IMR-90 (cell line): ENCODE measurements at regions not wholly inside any gene's neighbourhood (a gene's known extent, or its start where the extent isn't known, plus 50 kb on each side); places are given as distances from the start of the nearest gene placed in this dataset.

Source experiments
- ATAC-seq: fragments of 200-7000 bp; cut with Tn5 transposase; 2 replicates; pipeline ENCODE4 v1.9.1; 2020; ENCODE audit warnings: low read depth, mild to moderate bottlenecking, moderate library complexity
- BruUV-seq: library from RNA; stranded (reverse); fragments of 400-500 nt; replicated peaks from 2 replicates; lab custom pipeline; 2021; lab: Mats Ljungman, UMichigan
- CTCF ChIA-PET: fragments of 300-600 bp; formaldehyde crosslinking; extraction: SDS; loops from one replicate; lab custom pipeline; 2021; ENCODE audit warnings: antibody characterized with exemption; lab: Yijun Ruan, JAX
- POLR2A ChIA-PET: fragments of 300-600 bp; sonication (Branson Sonifier 250); formaldehyde crosslinking; loops from one replicate; lab custom pipeline; 2022; ENCODE audit warnings: antibody characterized with exemption; ENCODE audit not compliant: unreplicated experiment; lab: Charles Lee
- DNase-seq: peaks from one replicate; pipeline ENCODE4 v3.0.0; 2013
- H2AFZ ChIP-seq: replicated peaks from 2 replicates; pipeline ENCODE3; 2013; ENCODE audit warnings: low read length, mild to moderate bottlenecking; ENCODE audit not compliant: poor library complexity
- H2AK5ac ChIP-seq: 2 replicates; pipeline ENCODE4 v1.6.1; 2013; ENCODE audit warnings: low read depth, low read length, inconsistent platforms
- H2AK9ac ChIP-seq: replicated peaks from 2 replicates; pipeline ENCODE3; 2013; ENCODE audit warnings: mild to moderate bottlenecking, low read depth, low read length, moderate library complexity; ENCODE audit not compliant: poor library complexity
- H2BK120ac ChIP-seq: 2 replicates; pipeline ENCODE4 v1.6.1; 2013; ENCODE audit warnings: low read depth, low read length, inconsistent platforms
- H2BK15ac ChIP-seq: 3 replicates; pipeline ENCODE4 v1.6.1; 2013; ENCODE audit warnings: low read depth, low read length, inconsistent platforms
- H2BK20ac ChIP-seq: 2 replicates; pipeline ENCODE4 v1.6.1; 2013; ENCODE audit warnings: low read depth, mild to moderate bottlenecking, inconsistent platforms, low read length, moderate library complexity
- H2BK5ac ChIP-seq: 2 replicates; pipeline ENCODE4 v1.6.1; 2013; ENCODE audit warnings: mild to moderate bottlenecking, low read depth, low read length, inconsistent platforms; ENCODE audit not compliant: poor library complexity, severe bottlenecking
- H3K14ac ChIP-seq: replicated peaks from 2 replicates; pipeline ENCODE4 v1.6.1; 2013; ENCODE audit warnings: low read depth, low read length, inconsistent platforms
- H3K18ac ChIP-seq: 2 replicates; pipeline ENCODE4 v1.6.1; 2013; ENCODE audit warnings: low read depth, low read length, control low read depth
- H3K23ac ChIP-seq: 2 replicates; pipeline ENCODE4 v1.6.1; 2013; ENCODE audit warnings: low read depth, low read length, inconsistent platforms
- H3K27ac ChIP-seq: 2 replicates; pipeline ENCODE4 v1.5.1; 2013; ENCODE audit warnings: mild to moderate bottlenecking, control low read depth, low read length; ENCODE audit not compliant: insufficient read depth
- H3K27me3 ChIP-seq: 2 replicates; pipeline ENCODE4 v1.6.1; 2013; ENCODE audit warnings: low read length; ENCODE audit not compliant: control insufficient read depth, insufficient read depth
- H3K36me3 ChIP-seq: 2 replicates; pipeline ENCODE4 v1.6.1; 2013; ENCODE audit warnings: low read length, mixed read lengths; ENCODE audit not compliant: control insufficient read depth, insufficient read depth
- H3K4ac ChIP-seq: 2 replicates; pipeline ENCODE4 v1.6.1; 2013; ENCODE audit warnings: low read depth, low read length, inconsistent platforms
- H3K4me1 ChIP-seq: 2 replicates; pipeline ENCODE4 v1.6.1; 2013; ENCODE audit warnings: low read length, mixed read lengths; ENCODE audit not compliant: control insufficient read depth, insufficient read depth
- H3K4me2 ChIP-seq: 2 replicates; pipeline ENCODE4 v1.6.1; 2013; ENCODE audit warnings: low read depth, mild to moderate bottlenecking, control low read depth, low read length, moderate library complexity
- H3K4me3 ChIP-seq: 2 replicates; pipeline ENCODE4 v1.5.1; 2013; ENCODE audit warnings: low read depth, mild to moderate bottlenecking, control low read depth, low read length, moderate library complexity; ENCODE audit not compliant: insufficient read depth
- H3K56ac ChIP-seq: 2 replicates; pipeline ENCODE4 v1.6.1; 2013; ENCODE audit warnings: low read length, inconsistent platforms; ENCODE audit not compliant: insufficient read depth; ENCODE audit errors: extremely low read depth
- H3K79me1 ChIP-seq, 2 experiments: 2 replicates each; pipeline ENCODE4 v1.6.1; 2013; ENCODE audit warnings: low read length in 2 of 2, inconsistent platforms in 1 of 2, low read depth in 1 of 2
- H3K9ac ChIP-seq: 2 replicates; pipeline ENCODE4 v1.6.1; 2013; ENCODE audit warnings: low read depth, low read length, control low read depth
- H3K9me1 ChIP-seq: 2 replicates; pipeline ENCODE4 v1.6.1; 2013; ENCODE audit warnings: low read length, inconsistent platforms; ENCODE audit not compliant: insufficient read depth
- H3K9me3 ChIP-seq: 2 replicates; pipeline ENCODE4 v1.6.1; 2013; ENCODE audit warnings: low read length; ENCODE audit not compliant: control insufficient read depth, insufficient read depth
- H4K20me1 ChIP-seq: 2 replicates; pipeline ENCODE4 v1.6.1; 2013; ENCODE audit warnings: low read length, inconsistent platforms; ENCODE audit not compliant: insufficient read depth
- H4K5ac ChIP-seq: 2 replicates; pipeline ENCODE4 v1.6.1; 2013; ENCODE audit warnings: mild to moderate bottlenecking, low read depth, low read length, control low read depth
- H4K8ac ChIP-seq, 2 experiments: 2 replicates each; pipeline ENCODE4 v1.6.1; 2013; ENCODE audit warnings: low read depth in 2 of 2, low read length in 2 of 2, control low read depth in 1 of 2, inconsistent platforms in 1 of 2
- H4K91ac ChIP-seq: 2 replicates; pipeline ENCODE4 v1.6.1; 2013; ENCODE audit warnings: low read depth, low read length, inconsistent platforms; ENCODE audit not compliant: insufficient read depth
- BHLHE40 ChIP-seq: fragments of 150-350 bp; IDR thresholded peaks from 2 replicates; pipeline ENCODE4 v1.6.1; 2016; ENCODE audit warnings: mild to moderate bottlenecking, low read depth, low read length
- CEBPB ChIP-seq: IDR thresholded peaks from 2 replicates; pipeline ENCODE4 v1.6.1; 2012; ENCODE audit warnings: low read depth, low read length, improper control_type of control experiment
- CHD1 ChIP-seq: IDR thresholded peaks from 2 replicates; pipeline ENCODE4 v1.6.1; 2012; ENCODE audit warnings: low read depth, low read length, improper control_type of control experiment
- CTCF ChIP-seq: conservative IDR thresholded peaks from 2 replicates; pipeline ENCODE4 v1.5.1; 2012; ENCODE audit warnings: mild to moderate bottlenecking, low read depth, low read length, improper control_type of control experiment
- ELK1 ChIP-seq: fragments of 150-350 bp; IDR thresholded peaks from 2 replicates; pipeline ENCODE4 v1.6.1; 2016; ENCODE audit warnings: low read depth, mild to moderate bottlenecking, low read length, moderate library complexity, borderline replicate concordance
- FOS ChIP-seq: fragments of 150-350 bp; IDR thresholded peaks from 2 replicates; pipeline ENCODE4 v1.6.1; 2016; ENCODE audit warnings: low read depth, low read length
- MAFK ChIP-seq: IDR thresholded peaks from 2 replicates; pipeline ENCODE4 v1.6.1; 2012; ENCODE audit warnings: low read depth, low read length, improper control_type of control experiment
- MAZ ChIP-seq: IDR thresholded peaks from 2 replicates; pipeline ENCODE4 v1.6.1; 2012; ENCODE audit warnings: low read depth, mild to moderate bottlenecking, low read length, improper control_type of control experiment, moderate library complexity, borderline replicate concordance
- MXI1 ChIP-seq: IDR thresholded peaks from 2 replicates; pipeline ENCODE4 v1.6.1; 2012; ENCODE audit warnings: low read depth, mild to moderate bottlenecking, low read length, moderate library complexity, borderline replicate concordance
- NFE2L2 ChIP-seq: fragments of 150-350 bp; IDR thresholded peaks from 2 replicates; pipeline ENCODE4 v1.6.1; 2016; ENCODE audit warnings: low read depth, mild to moderate bottlenecking, low read length
- POLR2A ChIP-seq: IDR thresholded peaks from 2 replicates; pipeline ENCODE4 v1.6.1; 2012; ENCODE audit warnings: mild to moderate bottlenecking, low read depth, low read length
- RAD21 ChIP-seq: IDR thresholded peaks from 2 replicates; pipeline ENCODE4 v1.6.1; 2012; ENCODE audit warnings: low read length, improper control_type of control experiment
- RCOR1 ChIP-seq: IDR thresholded peaks from 2 replicates; pipeline ENCODE4 v1.6.1; 2012; ENCODE audit warnings: mild to moderate bottlenecking, low read length, improper control_type of control experiment; ENCODE audit not compliant: insufficient replicate concordance
- RFX5 ChIP-seq: IDR thresholded peaks from 2 replicates; pipeline ENCODE4 v1.8.0; 2012; ENCODE audit warnings: low read depth, mild to moderate bottlenecking, low read length, moderate library complexity
- SMC3 ChIP-seq: fragments of 150-350 bp; IDR thresholded peaks from 2 replicates; pipeline ENCODE4 v1.6.1; 2016; ENCODE audit warnings: low read depth, mild to moderate bottlenecking, antibody characterized with exemption, low read length, moderate library complexity
- USF2 ChIP-seq: fragments of 150-350 bp; IDR thresholded peaks from 2 replicates; pipeline ENCODE4 v1.6.1; 2017; ENCODE audit warnings: mild to moderate bottlenecking, antibody characterized with exemption, low read length, low read depth
- dilution Hi-C: fragments of 300-500 bp; cut with HindIII; formaldehyde crosslinking; loops from one replicate; pipeline ENCODE4 v1.14.3; 2018; ENCODE audit warnings: low sequenced_read_pairs; ENCODE audit not compliant: unreplicated experiment
- in situ Hi-C: fragments of 300-500 bp; cut with MboI; formaldehyde crosslinking; loops from 3 replicates; pipeline ENCODE4 v1.14.3; 2019; ENCODE audit warnings: low sequenced_read_pairs, inconsistent platforms, mixed read lengths
- intact Hi-C: fragments of 100-400 bp; cut with micrococcal nuclease; formaldehyde crosslinking; loops from 2 replicates; pipeline ENCODE4 v1.10.0; 2022

- H3K4ac ChIP-seq: no peak overlapping the region
- TF ChIP-seq BHLHE40: no peak
- TF ChIP-seq POLR2A: no peak
- no peak for TF ChIP-seq CHD1
- no peak for TF ChIP-seq MXI1
- no peak for TF ChIP-seq USF2
- TF ChIP-seq CEBPB: no peak
- no peak for TF ChIP-seq RAD21
- TF ChIP-seq ELK1: no peak
- TF ChIP-seq NFE2L2: no peak
- TF ChIP-seq FOS: no peak
- TF ChIP-seq RFX5: no peak
- no peak for TF ChIP-seq CTCF
- no peak for TF ChIP-seq MAFK
- TF ChIP-seq RCOR1: no peak
- no peak for TF ChIP-seq SMC3
- no peak for TF ChIP-seq MAZ
- no peak overlapping the region for H2AK9ac ChIP-seq
- H3K4me1 ChIP-seq: no peaks in the 10 kb centered on the region
- ATAC-seq (no peak), DNase-seq (no peak)
- no peak overlapping the region for H3K4me3 ChIP-seq
- H3K36me3 ChIP-seq: no peaks in the 10 kb centered on the region
- no peak overlapping the region for H4K8ac ChIP-seq
- no peak overlapping the region for H4K5ac ChIP-seq
- H3K14ac ChIP-seq: no peak overlapping the region
- no peak overlapping the region for H2BK15ac ChIP-seq
- H3K4me2 ChIP-seq: no peak overlapping the region
- H4K91ac ChIP-seq: no peak overlapping the region
- H3K79me1 ChIP-seq: no peaks in the 10 kb centered on the region
- H3K23ac ChIP-seq: no peak overlapping the region
- CTCF ChIA-PET: interaction anchor here (0.6 to 1.4 kb wide), 3 partner anchors 10 to 466 kb away, joined by 3 read pairs; no protein-coding TSS in a partner anchor
- H2AK5ac ChIP-seq: no peak overlapping the region
- H3K27ac ChIP-seq: no peak overlapping the region
- no peaks in the 10 kb centered on the region for H3K9me3 ChIP-seq
- H3K56ac ChIP-seq: no peak overlapping the region
- H4K20me1 ChIP-seq: no peaks in the 10 kb centered on the region
- dilution Hi-C loops (no loop called here), in situ Hi-C loops (no loop called here), intact Hi-C loops (no loop called here)
- no peak overlapping the region for H2BK20ac ChIP-seq
- H2AFZ ChIP-seq: no peak overlapping the region
- POLR2A ChIA-PET: no interaction called here
- H2BK5ac ChIP-seq: no peak overlapping the region
- H3K9me1 ChIP-seq: no peaks in the 10 kb centered on the region
- BruUV-seq: no TSS peak
- no peak overlapping the region for H2BK120ac ChIP-seq
- H3K27me3 ChIP-seq: no peaks in the 10 kb centered on the region
- H3K18ac ChIP-seq: no peak overlapping the region
- H3K9ac ChIP-seq: no peak overlapping the region
Measured at GRCh38 chr3:99286266-99286845, 352.0 kb upstream of the COL8A1 start.
